DND-41 (cell line): ENCODE measurements at regions not wholly inside any gene's neighbourhood (a gene's known extent, or its start where the extent isn't known, plus 50 kb on each side); places are given as distances from the start of the nearest gene placed in this dataset.

Source experiments
- ATAC-seq: fragments of 200-7000 bp; cut with Tn5 transposase; 3 replicates; pipeline ENCODE4 v1.9.1; 2021; ENCODE audit warnings: low read depth; ENCODE audit not compliant: insufficient read depth
- DNase-seq: peaks from one replicate; pipeline ENCODE4 v3.0.0-alpha.2; 2020
- H2AFZ ChIP-seq: 2 replicates; pipeline ENCODE4 v1.6.0; 2012; ENCODE audit warnings: low read depth, low read length
- H3K27ac ChIP-seq: 2 replicates; pipeline ENCODE4 v1.5.1; 2012; ENCODE audit warnings: low read length, inconsistent platforms
- H3K27me3 ChIP-seq: fragments of 200-600 bp; sonication (generic); 2 replicates; pipeline ENCODE4 v1.6.0; 2012; ENCODE audit warnings: low read length, mild to moderate bottlenecking, inconsistent platforms; ENCODE audit not compliant: insufficient read depth, poor library complexity
- H3K36me3 ChIP-seq: 2 replicates; pipeline ENCODE4 v1.5.1; 2012; ENCODE audit warnings: low read length, inconsistent platforms; ENCODE audit not compliant: insufficient read depth
- H3K4me1 ChIP-seq: 2 replicates; pipeline ENCODE4 v1.5.1; 2012; ENCODE audit warnings: mild to moderate bottlenecking, low read length; ENCODE audit not compliant: insufficient read depth
- H3K4me2 ChIP-seq: 2 replicates; pipeline ENCODE4 v1.6.0; 2012; ENCODE audit warnings: mild to moderate bottlenecking, moderate library complexity, low read length, inconsistent platforms; ENCODE audit not compliant: insufficient read depth
- H3K4me3 ChIP-seq, 2 experiments: fragments of 200-600 bp in 1 of 2; shearing (Covaris generic) in 1 of 2; 2 replicates each; pipeline ENCODE4 v1.5.1; 2012 to 2016; ENCODE audit warnings: inconsistent platforms in 2 of 2, low read length in 2 of 2, mild to moderate bottlenecking in 2 of 2, low read depth in 1 of 2, moderate library complexity in 1 of 2
- H3K79me2 ChIP-seq: 2 replicates; pipeline ENCODE4 v1.6.0; 2012; ENCODE audit warnings: low read length, inconsistent platforms; ENCODE audit not compliant: insufficient read depth
- H3K9ac ChIP-seq: 2 replicates; pipeline ENCODE4 v1.6.0; 2012; ENCODE audit warnings: low read depth, mild to moderate bottlenecking, inconsistent platforms, low read length, moderate library complexity
- H3K9me3 ChIP-seq: 2 replicates; pipeline ENCODE4 v1.5.1; 2012; ENCODE audit warnings: low read length, moderate library complexity, mild to moderate bottlenecking, inconsistent platforms; ENCODE audit not compliant: insufficient read depth, severe bottlenecking
- H4K20me1 ChIP-seq: 2 replicates; pipeline ENCODE4 v1.6.0; 2012; ENCODE audit warnings: low read length; ENCODE audit not compliant: insufficient read depth
- CTCF ChIP-seq: IDR thresholded peaks from 2 replicates; pipeline ENCODE4 v1.5.1; 2012; ENCODE audit warnings: borderline replicate concordance, low read length, moderate library complexity, mild to moderate bottlenecking; ENCODE audit not compliant: poor library complexity, severe bottlenecking; ENCODE audit errors: extremely low read depth
- EZH2 ChIP-seq: IDR thresholded peaks from 3 replicates; pipeline ENCODE4 v1.6.1; 2012; ENCODE audit warnings: borderline replicate concordance, low read depth, mild to moderate bottlenecking, moderate library complexity, low read length, inconsistent platforms; ENCODE audit not compliant: severe bottlenecking

- peaks cover 3% of the 10 kb centered on the region for H3K27me3 ChIP-seq
- ATAC-seq (no peak), DNase-seq (no peak)
- no peak overlapping the region for H3K9ac ChIP-seq
- H3K36me3 ChIP-seq, result no peaks in the 10 kb centered on the region
- no peaks in the 10 kb centered on the region for H3K9me3 ChIP-seq
- H3K27ac ChIP-seq, result no peak overlapping the region
- H3K4me1 ChIP-seq, result no peaks in the 10 kb centered on the region
- H3K4me2 ChIP-seq, result no peak overlapping the region
- TF ChIP-seq EZH2 (no peak), CTCF (no peak)
- H2AFZ ChIP-seq, result no peak overlapping the region
- H3K4me3 ChIP-seq, result no peak overlapping the region
- H3K79me2 ChIP-seq, result no peaks in the 10 kb centered on the region
- H4K20me1 ChIP-seq, result no peaks in the 10 kb centered on the region
These were observed 85.3 kb upstream of the FOXF1 start for GRCh38 chr16:86424985-86425384.

- Histone ChIP-seq H3K9ac (no peak overlapping the region), H3K79me2 (no peaks in the 10 kb centered on the region), H3K27ac (no peak overlapping the region), H2AFZ (no peak overlapping the region), H3K27me3 (peaks cover 3% of the 10 kb centered on the region), H3K4me3 (no peak overlapping the region), H3K4me1 (no peaks in the 10 kb centered on the region), H3K4me2 (no peak overlapping the region), H3K9me3 (no peaks in the 10 kb centered on the region), H4K20me1 (no peaks in the 10 kb centered on the region; the same call in 1 of the 2 replicates), H3K36me3 (no peaks in the 10 kb centered on the region)
- ATAC-seq (no peak), DNase-seq (no peak)
- TF ChIP-seq EZH2 (no peak), CTCF (no peak)
These were observed 84.2 kb upstream of the FOXF1 start for GRCh38 chr16:86426063-86426642.

GRCh38 chr16:86427433-86427851 is 82.9 kb upstream of the FOXF1 start:
- DNase-seq (no peak), ATAC-seq (no peak)
- Histone ChIP-seq H3K4me2 (no peak overlapping the region), H3K9me3 (no peaks in the 10 kb centered on the region), H3K27me3 (peaks cover 3% of the 10 kb centered on the region), H3K27ac (no peak overlapping the region), H3K4me3 (no peak overlapping the region), H3K36me3 (no peaks in the 10 kb centered on the region), H3K4me1 (no peaks in the 10 kb centered on the region), H4K20me1 (no peaks in the 10 kb centered on the region; the same call in 1 of the 2 replicates), H3K79me2 (no peaks in the 10 kb centered on the region), H2AFZ (no peak overlapping the region), H3K9ac (no peak overlapping the region)
- no peak for TF ChIP-seq CTCF
- TF ChIP-seq EZH2, result no peak
